ENCODE measurements at regions not wholly inside any gene's neighbourhood (a gene's known extent, or its start where the extent isn't known, plus 50 kb on each side); places are given as distances from the start of the nearest gene placed in this dataset.

DNA sequence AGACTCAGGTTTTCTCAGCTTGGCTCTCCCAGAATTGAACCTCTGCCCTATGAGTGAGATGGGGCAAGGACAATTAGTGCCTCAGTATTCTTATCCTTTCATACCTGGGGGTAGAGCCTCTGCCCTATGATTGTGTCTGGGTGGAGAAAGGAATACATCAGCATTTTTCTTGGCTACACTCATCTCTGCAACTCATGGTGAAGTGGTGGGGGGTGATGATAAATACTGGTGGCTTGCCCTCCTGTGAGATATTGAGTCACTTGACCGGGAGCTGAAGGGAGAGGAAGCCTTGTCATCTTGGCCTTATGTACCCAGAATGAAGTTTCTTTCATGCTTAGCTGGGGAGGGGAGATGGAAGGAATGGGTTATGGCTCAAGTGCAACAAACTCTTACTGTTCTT is 71.3 kb upstream of the ENOX2 start:
- DNase-seq = no peak

DNA sequence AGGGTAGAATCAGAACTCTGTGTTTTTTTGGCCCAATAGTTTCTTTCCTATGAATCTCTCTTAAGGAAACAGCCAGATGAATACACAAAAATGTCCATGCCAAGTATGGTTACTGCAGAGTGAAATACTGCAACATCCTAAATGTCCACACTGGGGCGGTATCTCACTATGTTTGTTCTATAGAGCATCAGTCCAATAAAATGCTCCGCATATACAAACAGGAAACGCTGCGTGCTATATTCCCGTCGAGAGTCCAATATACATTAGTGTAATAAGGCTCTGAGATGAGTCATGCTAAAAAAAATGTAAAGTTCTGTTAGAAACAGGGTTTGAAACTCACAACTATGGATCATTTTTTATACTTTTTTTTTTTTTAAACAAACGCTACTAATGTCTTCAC is 72.9 kb upstream of the ENOX2 start:
- DNase-seq = peak; percentile 30

DNA sequence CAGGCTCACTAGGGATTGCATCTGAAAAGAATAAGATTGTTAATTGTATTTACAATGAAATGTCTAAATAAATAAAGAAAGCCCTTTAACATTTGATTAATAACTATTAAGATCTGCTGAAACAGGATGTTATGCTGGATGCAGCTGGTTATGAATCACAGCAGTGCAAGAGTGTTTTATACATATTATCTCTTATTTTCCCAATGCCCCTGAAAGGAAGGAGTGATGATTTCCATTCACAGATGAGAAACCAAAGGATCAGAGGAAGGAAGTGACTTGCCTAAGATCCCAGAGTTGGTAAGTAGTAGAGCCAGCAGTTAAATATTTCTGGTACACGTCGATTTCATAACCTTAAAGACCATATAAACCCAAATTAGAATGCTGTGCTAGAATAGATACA is 76.3 kb upstream of the ARHGAP36 start:
- no peak for DNase-seq

DNA sequence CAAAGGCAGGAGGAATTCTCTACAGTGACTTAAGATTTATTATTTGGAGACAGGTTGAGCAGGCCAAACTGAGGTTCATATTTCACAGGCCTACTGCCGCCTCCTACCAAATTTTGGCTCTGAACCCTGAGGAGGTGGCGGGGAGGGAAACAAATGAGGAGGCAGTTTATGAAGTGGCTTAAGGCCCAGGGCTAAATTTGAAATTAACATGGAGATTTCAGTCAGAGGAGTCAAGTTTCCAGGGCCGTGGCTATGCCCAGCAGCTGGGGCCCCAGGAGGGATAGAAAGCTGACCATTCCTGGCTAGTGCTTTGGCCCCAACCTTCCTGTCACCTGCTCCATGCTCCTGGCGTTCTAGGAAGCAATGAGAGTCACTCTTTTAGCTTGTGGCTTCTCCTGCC is 73.4 kb upstream of the ARHGAP36 start:
- DNase-seq = no peak

DNA sequence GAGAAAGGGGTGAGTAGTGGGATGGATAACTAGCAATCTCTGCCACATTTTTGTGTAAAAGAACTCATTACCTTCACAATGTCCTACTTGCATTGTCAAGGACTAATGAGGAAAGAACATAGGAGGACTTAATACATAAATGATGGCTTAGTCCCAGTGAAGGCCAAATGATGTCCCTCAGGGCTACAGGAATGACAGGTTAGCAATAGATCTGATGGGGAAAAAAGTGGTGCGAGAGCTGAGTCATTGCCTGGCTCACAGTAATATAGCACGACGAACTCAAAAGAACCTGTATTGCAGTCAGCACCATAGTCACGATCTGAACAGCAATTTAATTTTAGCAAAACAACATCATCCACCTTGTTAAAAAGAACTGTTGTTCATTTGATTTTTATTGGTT is 70.9 kb upstream of the ARHGAP36 start:
- DNase-seq = no peak

DNA sequence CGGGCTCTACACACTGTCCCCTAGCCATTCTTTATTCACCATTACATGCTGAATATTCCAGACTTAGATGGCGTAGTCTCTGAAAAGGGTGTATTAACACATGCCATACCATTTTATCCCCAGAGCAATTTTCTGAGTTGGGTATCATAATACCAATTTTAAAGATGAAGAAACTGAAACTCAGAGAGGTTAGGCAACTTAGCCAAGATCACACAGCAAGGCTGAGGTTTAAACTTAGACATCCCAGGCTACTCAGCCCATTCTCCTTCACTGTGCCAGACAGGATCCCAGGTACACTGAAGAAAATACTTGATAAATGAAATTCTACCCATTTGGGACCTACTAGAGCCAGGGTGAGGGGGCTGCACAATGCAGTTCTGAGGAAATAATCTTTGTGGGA is 67.4 kb upstream of the ARHGAP36 start:
- DNase-seq = no peak

DNA sequence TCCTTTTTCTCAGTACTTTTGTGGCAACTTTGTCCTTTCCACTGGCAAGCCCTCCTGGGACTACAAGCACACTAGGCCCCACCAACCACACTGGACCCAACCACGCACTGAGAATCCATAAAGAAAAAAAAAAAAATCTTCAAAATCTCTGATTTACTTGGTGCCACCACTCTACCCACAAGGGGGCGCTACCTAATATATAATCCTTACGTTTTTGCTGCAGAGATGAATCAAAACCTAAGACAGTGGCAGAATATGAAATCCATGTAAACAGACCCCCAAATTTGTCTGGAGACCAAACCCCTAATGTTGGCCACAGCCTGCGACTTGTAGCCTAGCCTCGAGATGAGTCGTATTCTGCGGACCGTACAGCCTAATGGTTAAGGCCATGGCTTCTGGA is 63.5 kb upstream of the ARHGAP36 start:
- DNase-seq = no peak

DNA sequence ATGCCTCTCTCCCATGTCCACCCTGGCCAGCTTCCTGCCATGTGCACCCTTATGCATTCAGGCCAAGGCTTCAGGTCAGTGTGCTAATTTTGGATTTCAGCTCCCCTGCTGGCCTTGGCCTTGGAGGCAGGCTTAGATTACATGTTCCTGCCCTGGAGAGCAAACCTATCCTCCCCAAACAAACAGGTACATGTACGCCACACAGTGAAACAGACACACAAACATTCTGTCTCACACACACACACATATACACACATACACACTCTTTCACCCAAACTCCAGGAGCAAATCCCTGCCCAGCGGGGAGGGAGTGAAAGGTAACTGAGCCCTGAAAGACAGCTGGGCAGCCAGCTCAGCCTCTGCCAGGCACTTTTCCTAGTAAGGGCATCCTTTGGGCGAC is 62.7 kb upstream of the ARHGAP36 start:
- no peak for DNase-seq

DNA sequence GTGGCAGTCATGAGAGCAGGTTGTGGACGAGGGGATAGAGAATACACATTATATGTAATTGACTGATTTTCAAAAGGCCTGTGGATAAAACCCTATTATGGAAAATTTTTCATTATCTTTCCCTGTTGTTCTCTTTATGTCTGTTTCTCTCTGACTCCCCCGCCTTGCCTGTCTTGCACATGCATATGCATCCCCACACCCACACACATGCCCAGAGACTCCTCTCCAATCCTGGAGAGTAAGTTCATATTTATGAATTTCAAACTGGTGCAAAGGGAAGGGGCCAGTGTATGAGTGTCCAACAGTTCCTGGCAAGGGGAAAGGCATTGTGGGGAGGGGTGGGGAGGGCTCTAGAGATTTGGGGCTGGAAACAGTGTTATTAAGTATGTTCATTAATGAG is 60.8 kb upstream of the ARHGAP36 start:
- no peak for DNase-seq

DNA sequence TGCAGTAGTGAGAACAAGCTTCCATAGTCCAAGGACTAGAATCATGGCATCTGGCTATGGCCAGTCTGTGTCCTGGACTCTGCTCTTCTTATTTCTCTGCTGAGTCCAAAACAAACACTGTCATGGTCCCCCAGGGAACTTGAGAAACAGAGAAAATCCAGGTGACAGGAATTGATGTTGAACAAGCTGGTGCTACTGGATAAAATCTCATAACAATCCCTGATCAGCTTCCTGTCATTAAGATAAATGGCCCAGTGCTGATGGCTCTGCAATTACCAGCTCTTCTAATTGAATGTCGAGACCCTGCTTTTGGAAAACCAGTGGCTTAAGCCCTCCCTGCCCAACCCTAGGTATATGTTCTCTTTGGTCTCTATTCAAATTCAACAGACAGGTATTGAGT is 58.8 kb upstream of the ARHGAP36 start:
- DNase-seq = no peak

Data from CD4-positive, alpha-beta T cell treated with Interleukin-12 subunit alpha and Interleukin-12 subunit beta, for 1 hour (primary cell).